ENCODE measurements at regions not wholly inside any gene's neighbourhood (a gene's known extent, or its start where the extent isn't known, plus 50 kb on each side); places are given as distances from the start of the nearest gene placed in this dataset.

DNA sequence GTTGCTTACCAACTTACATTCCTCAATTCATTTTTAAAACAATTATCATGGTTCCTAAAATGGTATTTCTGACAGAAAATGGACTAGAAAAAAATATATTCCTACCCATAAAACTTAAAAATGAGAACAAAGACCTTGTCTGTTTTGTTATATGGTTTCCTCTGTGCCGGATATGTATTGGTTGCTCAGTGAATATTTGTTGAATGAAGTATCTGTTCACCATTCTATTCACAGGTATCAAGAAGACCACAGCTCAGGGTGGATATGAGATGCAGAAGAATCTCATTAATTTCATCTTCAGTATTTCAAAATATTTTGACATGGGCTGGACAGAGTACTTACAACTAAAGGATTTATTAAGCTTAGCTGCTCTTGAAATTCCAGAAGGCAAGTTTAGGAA is 58.1 kb downstream of the TUSC7 start:
- no peak for DNase-seq

DNA sequence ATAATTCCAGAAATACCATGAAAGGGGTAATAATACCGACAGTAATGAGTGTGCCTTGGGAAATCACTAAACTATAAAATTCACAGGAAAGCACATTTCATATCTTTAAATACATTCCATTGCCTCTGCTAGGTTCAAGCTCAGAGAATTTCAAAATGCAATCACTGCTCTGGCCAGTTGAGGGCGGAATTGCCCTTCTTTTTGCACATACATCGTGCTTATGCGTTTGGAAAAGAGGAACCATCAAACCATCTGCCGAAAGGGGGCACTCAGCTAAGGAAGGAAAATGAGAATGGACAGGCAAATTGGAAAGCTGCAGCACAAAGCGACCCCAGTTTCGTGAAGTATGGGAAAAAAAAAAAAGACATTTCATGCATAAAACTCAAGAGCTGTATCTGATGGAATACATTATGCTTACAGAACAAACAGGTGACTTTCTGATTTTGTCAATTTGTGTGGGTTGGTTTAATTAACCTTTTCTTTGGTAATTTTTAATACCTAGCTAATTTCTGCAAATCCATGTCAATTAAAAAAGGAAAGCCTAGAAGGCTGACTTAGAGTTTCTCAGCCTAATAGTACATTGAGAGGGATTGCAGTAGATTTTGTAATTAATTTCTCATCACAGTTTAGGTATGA is 61.4 kb downstream of the TUSC7 start:
- DNase-seq: peak; percentile 48

DNA sequence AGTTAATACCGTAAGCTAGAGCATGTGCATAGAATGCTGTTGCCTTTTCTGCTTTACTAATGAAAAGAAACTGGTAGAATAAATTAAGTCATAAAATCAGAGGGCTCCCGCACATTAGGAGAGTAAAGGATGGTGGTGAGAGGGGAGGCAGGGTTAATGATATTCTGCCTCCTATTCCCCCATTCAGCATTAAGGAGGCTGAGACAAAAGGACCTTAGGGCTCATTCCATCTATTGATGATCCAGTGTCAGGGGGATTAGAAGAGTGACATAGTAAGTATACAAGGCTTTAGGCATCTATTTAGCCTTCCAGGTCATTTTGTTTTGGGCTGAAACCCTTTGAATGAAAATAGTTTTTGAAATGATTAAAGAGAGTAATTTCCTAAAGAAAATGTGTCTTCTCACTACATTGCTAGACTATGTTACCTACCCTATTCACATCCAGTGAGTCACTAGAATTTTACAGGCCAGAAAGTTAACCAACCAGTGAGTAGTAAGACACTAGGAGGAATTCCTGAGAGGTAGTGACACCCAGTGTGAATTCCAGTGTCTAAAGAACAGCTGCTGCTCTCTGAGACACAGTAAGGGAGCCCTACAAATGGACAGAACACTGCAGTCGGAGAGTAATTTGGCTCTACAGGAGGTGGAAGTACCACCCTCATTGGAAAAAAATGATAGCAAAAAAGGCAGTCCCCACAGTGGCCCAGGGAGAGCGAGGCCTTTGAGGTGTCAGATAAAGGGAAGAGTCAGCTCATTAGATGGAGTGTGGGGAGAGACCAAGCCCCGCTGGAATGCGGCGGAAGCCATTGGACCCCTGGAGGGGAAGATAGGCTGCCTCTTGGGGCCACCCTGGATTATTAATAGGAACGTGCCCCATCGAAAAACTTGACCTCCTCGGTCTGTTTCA is 67.6 kb downstream of the TUSC7 start:
- no peak for DNase-seq

DNA sequence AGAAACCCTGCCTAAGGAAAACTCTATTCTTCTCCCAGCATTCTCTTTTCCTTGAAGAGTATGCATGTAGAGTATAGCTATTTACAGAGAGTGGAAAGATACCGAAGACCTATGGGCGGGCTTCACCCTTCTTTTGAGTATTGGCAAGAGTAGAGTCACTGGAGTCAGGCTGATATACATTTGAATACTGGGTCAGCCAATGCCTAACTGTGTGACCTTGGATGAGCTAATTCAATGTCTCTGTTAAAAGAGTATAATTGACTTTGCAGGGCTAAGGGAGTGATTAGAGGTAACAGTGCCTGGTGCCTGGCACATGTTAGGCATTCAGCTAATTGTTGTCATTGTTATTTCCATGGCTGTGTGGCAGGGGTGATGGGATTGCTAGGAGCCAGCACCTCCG is 75.6 kb downstream of the TUSC7 start:
- DNase-seq: no peak

DNA sequence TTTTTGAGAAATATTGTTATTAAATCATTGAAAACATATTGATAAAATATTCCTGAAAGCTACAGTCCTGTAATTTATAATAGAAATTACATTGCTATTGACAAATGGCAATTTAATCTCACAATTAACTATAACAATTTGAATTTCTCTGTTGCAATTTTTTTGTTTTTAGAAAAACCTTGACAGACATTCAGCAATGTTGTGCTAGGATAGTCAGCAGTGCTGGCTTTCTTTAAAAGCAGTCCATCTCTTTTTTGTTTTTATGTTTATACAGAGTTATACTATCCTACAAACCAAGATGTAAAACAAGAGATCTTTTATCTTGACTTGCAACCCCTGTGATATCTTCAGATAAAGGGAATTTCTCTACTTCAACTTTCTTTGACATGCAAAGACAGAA is 93.1 kb downstream of the TUSC7 start:
- DNase-seq: no peak

DNA sequence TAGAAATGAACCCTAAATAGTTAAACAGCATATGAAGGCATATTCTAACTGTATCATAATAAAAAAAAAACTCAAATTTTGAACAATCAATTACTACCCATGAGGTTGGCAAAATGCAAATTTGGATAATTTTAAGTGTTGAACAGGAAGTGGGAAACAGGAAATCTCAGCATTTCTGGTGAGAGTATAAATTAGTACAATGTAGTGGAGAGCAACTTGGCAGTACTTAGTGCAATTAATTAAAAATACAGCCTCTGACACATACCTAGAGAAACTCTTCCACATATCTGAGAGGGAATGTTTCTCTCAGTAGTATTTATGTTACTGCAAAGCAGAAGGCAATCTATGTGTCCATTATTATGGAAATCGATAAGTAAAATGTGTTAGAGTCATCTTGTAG is 96.8 kb downstream of the TUSC7 start:
- DNase-seq: no peak

DNA sequence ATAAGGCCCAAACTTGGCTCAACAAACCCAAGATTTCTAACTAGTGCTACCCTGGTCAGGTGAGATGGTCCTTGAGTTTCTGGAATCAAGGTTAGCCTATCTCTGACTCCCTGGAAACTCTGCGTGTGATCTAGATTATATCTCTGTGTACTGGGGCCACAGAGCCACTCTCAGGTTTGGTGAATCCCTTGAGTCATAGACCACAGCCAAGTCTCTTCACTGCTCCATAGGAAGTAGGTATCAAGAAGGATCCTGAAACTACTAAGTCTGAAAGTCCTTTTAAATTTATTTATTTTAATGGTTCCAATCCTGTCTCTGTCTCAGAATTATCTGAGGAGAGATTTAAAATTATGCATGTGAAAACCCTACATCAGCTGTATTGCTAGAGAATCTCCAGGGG is 99.1 kb downstream of the TUSC7 start:
- no peak for DNase-seq

DNA sequence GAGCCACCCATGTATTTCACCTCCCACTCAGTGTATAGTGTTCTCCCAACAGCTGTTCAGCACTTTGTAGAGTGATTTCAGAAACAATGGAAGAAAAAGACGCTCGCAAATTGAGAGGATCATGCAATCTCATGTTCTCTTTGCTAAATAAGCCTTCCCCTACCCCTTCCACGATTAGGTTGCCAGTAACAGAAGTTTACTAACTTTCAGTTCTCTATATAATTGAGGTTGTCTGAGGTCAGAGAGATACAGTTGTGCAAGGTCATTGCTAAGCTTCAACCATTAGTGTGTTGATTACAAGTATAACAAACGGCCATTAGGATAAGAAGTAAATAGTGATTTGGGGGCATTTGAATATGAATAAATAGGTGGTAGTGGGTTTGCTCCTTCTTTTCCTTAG is 99.6 kb downstream of the TUSC7 start:
- no peak for DNase-seq

DNA sequence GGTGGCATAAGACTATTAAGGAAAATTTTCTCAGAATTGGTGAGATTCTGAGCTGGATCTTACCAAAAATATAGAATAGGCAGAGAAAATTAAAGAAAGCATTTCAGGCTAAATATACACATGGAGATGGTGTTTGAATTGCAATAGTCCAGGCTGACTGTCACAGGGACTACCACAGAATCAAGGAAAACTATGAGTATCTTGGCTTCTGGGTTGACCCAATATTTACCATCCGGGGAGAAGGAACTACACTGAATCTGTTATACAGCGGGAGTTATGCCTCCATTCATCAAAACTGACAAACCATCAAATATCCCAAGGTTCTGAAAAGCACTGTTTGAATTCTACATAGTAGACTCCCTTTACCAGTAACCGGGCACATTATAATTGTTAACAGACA is 102.2 kb downstream of the TUSC7 start:
- DNase-seq: no peak

DNA sequence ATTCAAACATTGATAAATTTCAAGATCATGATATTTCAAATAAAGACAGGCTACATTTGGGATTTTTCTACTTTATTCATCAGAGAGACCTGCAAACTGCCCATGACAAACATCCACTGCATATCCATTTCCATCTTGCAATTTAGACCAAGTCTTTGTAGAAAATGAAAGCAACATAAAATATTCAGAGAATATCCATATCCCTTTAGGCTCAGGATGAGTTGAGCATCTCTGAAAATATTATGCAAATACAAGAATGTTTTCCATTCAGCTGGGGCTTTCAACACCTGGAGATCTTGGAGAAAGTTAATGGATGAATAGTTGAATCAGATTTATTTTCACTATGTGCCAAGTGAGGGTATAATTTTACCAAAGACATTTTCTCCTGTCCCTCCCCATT is 103.4 kb downstream of the TUSC7 start:
- DNase-seq: no peak

DNA sequence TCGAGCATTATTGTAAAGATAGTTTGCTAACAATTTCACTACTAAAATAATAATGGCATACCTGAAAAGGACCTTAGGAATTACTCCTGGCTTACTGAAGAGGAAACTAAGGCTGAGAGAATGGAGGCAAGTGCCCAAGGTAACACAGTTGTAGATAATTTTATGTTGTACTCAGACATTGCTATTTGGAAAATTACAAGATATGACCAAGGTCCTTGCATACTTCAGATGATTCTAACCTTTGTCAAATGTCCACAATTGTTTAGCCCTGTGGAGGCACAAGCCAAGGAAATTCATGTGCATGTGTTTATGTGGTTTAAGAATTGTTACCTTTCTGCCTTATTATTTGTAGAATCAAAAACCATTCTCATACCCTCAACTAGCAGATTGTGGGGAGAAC is 105.7 kb downstream of the TUSC7 start:
- no peak for DNase-seq

DNA sequence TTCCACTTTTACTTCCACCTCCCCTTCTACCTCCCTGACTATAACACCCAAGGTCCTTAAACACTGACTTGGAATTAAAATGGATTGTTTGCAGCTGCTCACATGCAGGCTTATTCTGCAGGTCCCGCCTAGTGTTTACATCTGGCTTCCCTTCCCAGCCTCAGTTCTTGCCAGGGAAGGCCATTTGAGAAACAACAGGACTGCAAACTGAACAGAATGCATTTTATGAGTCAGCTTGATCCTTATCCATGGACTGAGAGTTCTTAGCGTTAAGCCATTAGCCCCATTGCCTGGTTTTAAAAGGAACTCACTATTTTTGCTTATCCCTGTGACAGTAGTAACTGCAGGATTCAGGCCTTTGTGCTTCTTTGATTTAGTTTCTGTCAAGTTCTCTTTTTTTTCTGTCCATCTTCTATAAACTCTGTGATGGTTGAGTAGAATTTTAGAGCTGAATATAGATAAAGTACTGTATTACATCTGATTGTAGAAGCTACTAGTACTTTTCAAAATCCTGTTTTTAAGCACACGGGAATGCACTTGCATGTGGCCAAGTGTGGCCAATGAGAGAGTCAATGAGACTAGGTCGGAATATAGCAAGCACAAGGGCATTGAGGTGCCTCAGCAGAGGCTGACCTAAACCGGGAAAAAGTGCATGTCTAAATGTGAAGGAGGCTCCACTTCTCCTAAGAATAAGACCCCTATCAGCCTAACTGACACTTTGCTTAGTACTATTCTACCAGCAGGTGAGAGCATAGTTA is 106.4 kb downstream of the TUSC7 start:
- DNase-seq: no peak

DNA sequence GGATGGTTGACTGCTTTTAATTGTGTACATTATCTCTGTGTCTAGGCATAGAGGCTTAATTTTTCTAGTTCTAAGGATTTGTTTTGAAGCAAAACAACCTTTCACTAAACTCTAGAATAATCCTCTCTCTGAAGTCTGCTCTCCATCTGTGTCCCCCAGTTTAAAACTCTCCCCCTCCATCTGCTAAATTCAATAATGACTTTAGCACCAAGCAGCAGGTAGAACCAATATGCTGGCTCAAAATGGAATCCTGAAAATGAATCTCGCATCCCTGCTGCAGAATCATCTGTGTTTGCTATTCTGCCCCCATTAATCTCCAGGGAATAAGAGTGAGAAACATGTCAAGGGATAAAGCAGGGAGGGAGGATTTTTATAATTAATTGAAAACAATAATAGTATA is 111.8 kb downstream of the TUSC7 start:
- DNase-seq: no peak

DNA sequence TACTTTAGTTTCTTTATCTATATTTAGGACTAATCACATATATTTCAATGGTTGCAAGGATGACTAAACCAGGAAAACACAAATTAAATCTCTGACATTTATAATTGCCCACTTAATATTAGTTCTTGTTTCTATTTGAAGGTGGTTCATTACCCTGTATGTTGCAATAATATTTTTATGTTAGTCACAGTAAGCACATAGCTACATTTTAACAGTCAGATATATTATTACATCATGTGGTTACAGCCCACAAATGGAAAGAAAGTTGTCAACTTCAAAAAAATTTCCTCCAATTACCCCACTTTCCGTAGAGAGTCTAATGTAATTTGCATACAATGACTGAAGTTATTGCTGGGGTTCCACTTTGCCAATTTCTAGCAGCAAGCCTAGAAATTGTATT is 114.6 kb downstream of the TUSC7 start:
- DNase-seq: no peak

DNA sequence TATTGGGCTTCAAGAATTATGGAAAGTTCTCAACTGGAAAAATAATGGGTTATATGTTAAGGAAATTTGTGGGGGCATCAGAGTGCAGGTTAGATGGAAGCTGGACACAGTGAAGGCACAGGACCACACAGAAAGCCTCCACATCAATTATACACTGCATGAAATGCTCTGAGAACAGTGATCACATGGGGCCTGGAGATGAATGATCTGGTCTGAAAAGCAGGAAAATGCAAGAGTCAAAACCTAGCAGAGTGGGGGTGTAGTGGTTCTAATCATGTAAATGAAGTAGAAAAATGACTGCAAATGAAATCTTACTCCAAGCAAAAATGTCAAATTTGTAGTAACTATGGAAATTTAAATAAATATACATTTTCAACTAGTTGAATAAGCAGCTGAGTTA is 123.6 kb downstream of the TUSC7 start:
- DNase-seq: no peak

DNA sequence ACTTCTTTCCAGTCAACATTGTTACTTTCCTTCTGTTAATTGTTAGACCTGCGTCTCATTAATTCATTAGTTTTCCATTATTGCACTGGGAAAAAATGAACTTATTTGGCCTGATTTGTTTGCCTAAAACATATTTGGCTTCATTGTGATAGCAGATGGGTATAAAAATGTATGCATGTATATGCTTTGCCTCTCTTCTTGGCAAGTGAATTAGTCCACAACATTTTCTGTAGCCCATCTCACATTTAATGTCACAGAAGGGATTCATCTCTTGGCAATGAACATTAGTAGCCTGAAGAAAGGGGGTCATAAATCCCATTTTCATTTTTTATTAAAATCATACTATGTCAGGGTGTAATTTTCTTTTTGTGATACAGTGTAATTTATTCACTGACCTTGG is 125.2 kb downstream of the TUSC7 start:
- DNase-seq: no peak

DNA sequence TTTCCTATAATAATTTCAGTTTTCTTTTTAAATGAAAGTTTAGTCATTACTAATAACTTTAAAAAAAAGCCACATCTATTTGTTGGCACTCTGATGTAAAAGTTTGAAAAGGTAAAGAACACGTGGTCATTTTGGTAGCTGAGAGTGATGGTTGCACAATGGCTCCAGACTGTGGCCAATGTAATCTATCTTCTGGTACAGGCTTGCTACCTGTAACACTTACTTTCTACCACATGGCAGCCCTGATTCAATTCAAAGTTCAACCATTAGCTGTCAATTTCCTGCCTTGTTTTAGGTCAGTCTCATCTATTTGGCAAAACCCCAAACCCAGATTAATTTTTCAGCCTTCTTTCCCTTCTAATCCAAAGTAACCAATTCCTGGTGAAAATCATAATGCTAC is 126.1 kb downstream of the TUSC7 start:
- no peak for DNase-seq

DNA sequence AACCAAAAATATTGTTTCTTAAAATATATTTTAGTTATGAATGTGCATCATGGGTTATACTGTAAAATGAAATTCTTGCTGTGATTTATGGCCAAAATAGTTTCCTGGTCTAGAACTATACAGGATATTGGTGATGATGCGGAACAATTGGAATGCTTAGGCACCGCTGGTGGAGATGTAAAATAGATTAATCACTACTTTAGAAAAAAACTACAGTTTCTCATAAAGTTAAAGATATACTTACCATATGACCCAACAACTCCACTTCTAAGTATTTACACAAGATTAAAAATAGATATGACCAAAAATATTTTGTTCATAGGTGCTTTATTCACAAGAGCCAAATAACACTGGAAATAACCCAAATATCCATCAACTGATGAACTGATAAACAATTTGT is 126.7 kb downstream of the TUSC7 start:
- no peak for DNase-seq

DNA sequence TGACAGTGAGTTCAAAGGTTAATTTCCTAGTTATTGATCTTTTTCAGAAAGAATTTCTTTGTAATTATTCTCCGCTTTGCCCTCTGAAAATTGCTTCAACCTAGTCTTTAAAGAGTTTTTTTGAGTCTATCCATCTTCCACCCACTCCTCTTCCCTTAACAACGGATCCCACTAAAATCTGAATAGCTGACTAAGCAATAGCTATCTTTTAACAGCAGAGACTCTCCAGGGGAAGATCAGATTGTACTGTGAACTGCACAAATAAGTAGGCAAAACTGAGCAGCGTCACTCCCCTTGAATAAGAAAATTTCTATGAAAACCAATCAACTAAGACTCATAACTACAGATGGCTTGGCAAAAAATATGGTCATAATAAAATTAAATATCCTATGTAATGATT is 127.9 kb downstream of the TUSC7 start:
- no peak for DNase-seq

DNA sequence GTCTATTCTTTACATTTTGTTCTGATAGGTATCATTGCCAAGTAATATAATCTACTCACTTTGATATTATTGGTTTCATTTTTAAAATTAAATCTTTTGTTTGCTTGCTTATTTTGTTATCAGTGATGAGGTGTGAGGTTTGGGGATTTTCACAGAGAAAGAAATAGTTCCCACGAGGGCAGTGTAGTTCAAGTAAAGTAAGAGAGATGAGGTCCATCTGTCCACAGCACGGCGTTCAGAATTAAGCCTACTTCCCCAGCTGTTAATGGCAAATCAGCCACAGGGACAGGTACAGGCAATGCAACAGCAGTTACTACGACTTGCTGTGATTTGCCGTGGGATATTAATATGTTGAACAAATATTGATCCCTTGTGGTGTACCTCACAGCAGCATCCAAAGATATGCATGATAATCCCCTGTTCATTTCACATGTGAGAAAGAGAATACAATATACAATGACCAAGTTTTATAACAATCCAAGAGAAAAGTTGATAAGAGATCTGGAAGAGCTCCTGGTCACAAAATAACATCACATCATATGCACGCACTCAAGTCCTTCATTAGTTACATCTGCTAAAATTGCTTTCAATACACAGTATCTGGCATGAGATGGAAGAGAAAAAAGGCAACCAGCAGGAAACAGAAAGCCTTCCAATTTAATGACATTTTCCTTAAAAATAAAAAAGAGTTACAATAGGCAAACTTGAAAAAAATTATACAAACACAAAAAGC is 131.6 kb downstream of the TUSC7 start:
- DNase-seq: no peak

DNA sequence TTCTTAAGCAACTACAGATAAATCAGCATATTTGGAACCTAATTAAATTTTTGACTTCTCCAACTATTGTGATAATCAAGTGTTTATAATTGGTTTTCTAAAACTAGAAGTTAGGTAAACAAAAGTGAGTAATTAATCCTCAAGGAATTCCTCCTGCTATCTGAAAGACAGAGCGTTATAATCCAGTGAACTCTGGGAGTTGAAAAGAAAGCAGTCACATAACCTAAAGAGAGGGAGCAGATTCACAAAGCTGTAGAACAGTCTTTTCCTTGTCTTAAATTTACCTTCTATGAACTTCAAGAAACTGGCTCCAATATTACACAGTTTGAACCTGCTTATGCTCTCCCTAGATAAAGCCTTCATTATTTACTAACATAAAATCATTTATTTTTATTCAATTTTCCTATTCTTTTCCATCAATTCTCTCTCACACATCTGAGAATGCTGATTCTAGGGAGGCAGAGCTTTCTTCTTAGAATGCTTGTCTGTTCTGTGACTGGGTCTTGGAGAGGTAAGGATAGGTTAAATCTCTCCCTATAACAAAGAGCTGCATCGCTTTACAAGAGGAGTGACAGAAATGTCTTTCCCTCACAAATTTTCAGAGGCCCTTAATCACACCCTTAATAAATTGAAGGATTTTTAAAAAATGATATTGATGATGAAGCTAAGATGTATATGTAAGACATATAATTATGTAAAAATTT is 132.8 kb downstream of the TUSC7 start:
- DNase-seq: no peak

DNA sequence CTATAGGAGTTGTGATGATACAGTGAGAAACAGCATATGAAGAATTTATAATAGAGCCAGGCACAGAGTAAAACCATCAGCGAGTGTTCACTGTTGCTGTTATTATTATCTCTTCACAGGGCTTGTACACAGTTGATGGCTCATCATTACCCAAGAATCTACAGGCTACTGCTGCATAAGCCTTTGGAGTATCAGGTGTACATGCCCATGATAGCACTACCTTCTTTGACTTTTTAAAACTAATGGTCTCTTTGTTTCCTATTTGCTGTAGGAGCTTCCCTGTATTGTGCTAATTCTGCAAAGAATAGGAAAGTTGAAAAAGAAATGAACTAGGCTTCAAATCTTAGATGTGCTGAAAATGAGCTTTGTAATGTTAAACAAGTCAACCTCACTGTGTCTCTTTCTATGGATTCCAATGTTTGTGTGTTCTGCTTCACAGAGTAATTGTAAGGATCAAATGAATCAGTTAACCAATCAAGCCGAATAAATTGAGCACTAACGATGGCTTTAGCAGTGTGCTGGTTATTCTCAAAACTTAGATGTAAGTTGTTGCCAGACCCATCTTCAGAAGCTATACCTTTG is 138.8 kb downstream of the TUSC7 start:
- no peak for DNase-seq
